B cell (primary cell): ENCODE measurements at regions not wholly inside any gene's neighbourhood (a gene's known extent, or its start where the extent isn't known, plus 50 kb on each side); places are given as distances from the start of the nearest gene placed in this dataset.

Source experiments
- ATAC-seq: fragments of 200-7000 bp; cut with Tn5 transposase; one replicate; pipeline ENCODE4 v1.10.0; 2021; ENCODE audit warnings: low read depth, mild to moderate bottlenecking, moderate number of reproducible peaks, moderate library complexity
- CTCF ChIA-PET: fragments of 350-600 bp; sonication (Branson Sonifier 250); formaldehyde crosslinking; loops from one replicate; lab custom pipeline; 2021; ENCODE audit warnings: antibody characterized with exemption, inconsistent platforms; lab: Charles Lee
- POLR2A ChIA-PET: fragments of 350-600 bp; sonication (Branson Sonifier 250); formaldehyde crosslinking; loops from one replicate; lab custom pipeline; 2021; ENCODE audit warnings: antibody characterized with exemption; lab: Charles Lee
- DNase-seq: peaks from one replicate; pipeline ENCODE4 v3.0.0; 2013
- H2AFZ ChIP-seq: 2 replicates; pipeline ENCODE4 v1.6.1; 2012; ENCODE audit warnings: mild to moderate bottlenecking, low read depth, low read length; ENCODE audit not compliant: insufficient read depth, poor library complexity, severe bottlenecking
- H3K27ac ChIP-seq, 2 donors: 1 replicate in 1 of 2; 2 replicates in 1 of 2; pipeline ENCODE4 v1.5.1; 2012 to 2013; ENCODE audit warnings: low read length in 2 of 2, mild to moderate bottlenecking in 2 of 2, moderate library complexity in 1 of 2
- H3K27me3 ChIP-seq, 4 experiments: fragments of 200-600 bp in 1 of 4; sonication (generic) in 1 of 4; replicated peaks in 1 of 4; 1 replicate in 2 of 4; 2 replicates in 2 of 4; pipeline versions ENCODE4 v1.6.1 to v1.7.0; 2013 to 2016; ENCODE audit warnings: low read length in 3 of 4, mild to moderate bottlenecking in 2 of 4, mixed read lengths in 1 of 4, moderate library complexity in 1 of 4; ENCODE audit not compliant: insufficient read depth in 4 of 4, control insufficient read depth in 3 of 4; ENCODE audit errors: control extremely low read depth in 1 of 4
- H3K36me3 ChIP-seq, 2 experiments: replicated peaks in 1 of 2; 1 replicate in 1 of 2; 2 replicates in 1 of 2; pipeline versions ENCODE4 v1.6.1 to v1.7.1; 2013; ENCODE audit warnings: low read length in 1 of 2; ENCODE audit not compliant: insufficient read depth in 2 of 2, control insufficient read depth in 1 of 2; ENCODE audit errors: control extremely low read depth in 1 of 2, extremely low read depth in 1 of 2
- H3K4me1 ChIP-seq, 2 donors: fragments of 200-600 bp in 1 of 2; sonication (generic) in 1 of 2; 1 replicate in 1 of 2; 2 replicates in 1 of 2; pipeline versions ENCODE4 v1.5.1 to v1.6.1; 2013 to 2017; ENCODE audit warnings: low read length in 2 of 2; ENCODE audit not compliant: control insufficient read depth in 2 of 2, insufficient read depth in 2 of 2
- H3K4me2 ChIP-seq: replicated peaks from 2 replicates; pipeline ENCODE3; 2012; ENCODE audit warnings: mild to moderate bottlenecking, low read depth, low read length; ENCODE audit not compliant: poor library complexity, severe bottlenecking
- H3K4me3 ChIP-seq, 5 experiments: fragments of 200-600 bp in 1 of 5; sonication (generic) in 1 of 5; 1 replicate in 3 of 5; 2 replicates in 2 of 5; pipeline versions ENCODE4 v1.5.1 to v1.7.0; 2011 to 2016; ENCODE audit warnings: low read length in 4 of 5, mild to moderate bottlenecking in 4 of 5, low read depth in 2 of 5, control low read depth in 1 of 5, moderate library complexity in 1 of 5; ENCODE audit not compliant: insufficient read depth in 1 of 5; ENCODE audit errors: control extremely low read depth in 1 of 5, extremely low read depth in 1 of 5
- H3K79me2 ChIP-seq: fragments of 200-600 bp; sonication (generic); one replicate; pipeline ENCODE4 v1.6.0; 2016; ENCODE audit warnings: low read length; ENCODE audit not compliant: control insufficient read depth, insufficient read depth
- H3K9ac ChIP-seq: fragments of 200-600 bp; sonication (generic); 2 replicates; pipeline ENCODE4 v1.6.1; 2017; ENCODE audit warnings: mild to moderate bottlenecking, low read length, moderate library complexity
- H3K9me3 ChIP-seq, 3 donors: one replicate each; pipeline versions ENCODE4 v1.6.1 to v1.7.1; 2013; ENCODE audit warnings: low read length in 2 of 3; ENCODE audit not compliant: control insufficient read depth in 2 of 3, insufficient read depth in 1 of 3; ENCODE audit errors: control extremely low read depth in 1 of 3
- H4K20me1 ChIP-seq: 2 replicates; pipeline ENCODE4 v1.6.0; 2012; ENCODE audit warnings: mild to moderate bottlenecking, low read length; ENCODE audit not compliant: insufficient read depth, control insufficient read depth, poor library complexity, severe bottlenecking
- H3K27ac Mint-ChIP-seq: one replicate; pipeline ENCODE4 v1.8.0; 2021; ENCODE audit warnings: mixed read lengths
- H3K27me3 Mint-ChIP-seq: one replicate; pipeline ENCODE4 v1.8.0; 2021; ENCODE audit warnings: mixed read lengths
- H3K4me1 Mint-ChIP-seq: one replicate; pipeline ENCODE4 v1.8.0; 2021; ENCODE audit warnings: mixed read lengths
- H3K4me3 Mint-ChIP-seq: one replicate; pipeline ENCODE4 v1.8.0; 2021; ENCODE audit warnings: mixed read lengths
- H3K9me3 Mint-ChIP-seq: one replicate; pipeline ENCODE4 v1.8.0; 2022; ENCODE audit warnings: mixed read lengths; ENCODE audit not compliant: insufficient read depth
- CTCF ChIP-seq: fragments of 200-600 bp; IDR thresholded peaks from one replicate; pipeline ENCODE4 v1.8.0; 2022; ENCODE audit warnings: antibody characterized with exemption, mild to moderate bottlenecking
- EZH2 ChIP-seq: IDR thresholded peaks from 2 replicates; pipeline ENCODE4 v1.6.1; 2012; ENCODE audit warnings: borderline replicate concordance, low read depth, mild to moderate bottlenecking, moderate library complexity, low read length; ENCODE audit not compliant: insufficient read depth, poor library complexity, severe bottlenecking
- WGBS: methylation state at CpG from one replicate; pipeline ENCODE4 v1.1.5; 2013; ENCODE audit warnings: missing lambda C conversion rate; ENCODE audit not compliant: insufficient coverage; 5-methylcytosine and 5-hydroxymethylcytosine counted together
- intact Hi-C: fragments of 100-400 bp; cut with micrococcal nuclease; formaldehyde crosslinking; loops from one replicate; pipeline ENCODE4 v1.10.0; 2022

- Mint-ChIP-seq H3K27me3 (no peaks in the 10 kb centered on the region), H3K4me1 (no peaks in the 10 kb centered on the region), H3K4me3 (no peak overlapping the region), H3K9me3 (no peaks in the 10 kb centered on the region), H3K27ac (no peak overlapping the region)
- H3K27me3 ChIP-seq, result no peaks in the 10 kb centered on the region
- DNase-seq, result no peak
- H2AFZ ChIP-seq, result no peak overlapping the region
- no peak overlapping the region for H3K9ac ChIP-seq
- TF ChIP-seq CTCF (no peak), EZH2 (no peak)
- no peak overlapping the region for H3K27ac ChIP-seq
- H3K36me3 ChIP-seq, result no peaks in the 10 kb centered on the region
- H3K4me1 ChIP-seq, result no peaks in the 10 kb centered on the region
- no peak overlapping the region for H3K4me3 ChIP-seq
- no peak overlapping the region for H3K4me2 ChIP-seq
- intact Hi-C loops, result no loop called here
- no CpG with 5 or more reads among the region's 2 CpGs for WGBS
- no peaks in the 10 kb centered on the region for H3K9me3 ChIP-seq
- ChIA-PET POLR2A (no interaction called here), CTCF (no interaction called here)
- ATAC-seq, result no peak
- H4K20me1 ChIP-seq, result no peaks in the 10 kb centered on the region
- no peaks in the 10 kb centered on the region for H3K79me2 ChIP-seq
Observed at GRCh38 chrX:45885931-45886330, 659.3 kb downstream of the ZNF674 start.

DNA sequence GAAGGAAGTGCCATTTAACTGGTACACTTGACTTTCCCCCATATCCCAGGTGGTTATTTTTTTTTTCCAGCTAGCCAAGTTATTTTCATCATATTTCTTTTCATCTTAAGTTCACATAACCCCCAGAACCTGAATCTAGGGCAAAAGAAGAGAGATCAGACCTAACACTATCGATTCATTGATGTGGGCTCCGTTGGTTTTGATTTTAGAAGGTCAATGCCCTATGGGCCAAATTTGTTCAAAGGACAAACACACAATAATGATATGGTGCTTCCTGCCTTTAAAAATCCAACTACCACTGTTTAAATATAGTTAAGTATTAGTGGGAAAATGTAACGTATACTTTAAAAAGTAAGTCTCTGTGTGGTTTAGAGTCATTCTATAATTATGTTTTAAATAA lies 665.7 kb downstream of the ZNF674 start:
- intact Hi-C loops, result no loop called here
- Histone ChIP-seq H3K79me2 (no peaks in the 10 kb centered on the region), H3K4me3 (no peak overlapping the region), H3K4me2 (no peak overlapping the region), H3K9ac (no peak overlapping the region), H3K9me3 (no peaks in the 10 kb centered on the region), H3K4me1 (no peaks in the 10 kb centered on the region), H3K27me3 (no peaks in the 10 kb centered on the region), H2AFZ (no peak overlapping the region), H3K36me3 (no peaks in the 10 kb centered on the region), H3K27ac (no peak overlapping the region), H4K20me1 (no peaks in the 10 kb centered on the region)
- ATAC-seq (no peak), DNase-seq (no peak)
- Mint-ChIP-seq H3K27me3 (no peaks in the 10 kb centered on the region), H3K4me3 (no peak overlapping the region), H3K27ac (no peak overlapping the region), H3K4me1 (no peaks in the 10 kb centered on the region), H3K9me3 (no peaks in the 10 kb centered on the region)
- no CpG with 5 or more reads among the region's 3 CpGs for WGBS
- ChIA-PET CTCF (no interaction called here), POLR2A (no interaction called here)
- TF ChIP-seq CTCF (no peak), EZH2 (no peak)
